ENCODE measurements at regions not wholly inside any gene's neighbourhood (a gene's known extent, or its start where the extent isn't known, plus 50 kb on each side); places are given as distances from the start of the nearest gene placed in this dataset.

DNA sequence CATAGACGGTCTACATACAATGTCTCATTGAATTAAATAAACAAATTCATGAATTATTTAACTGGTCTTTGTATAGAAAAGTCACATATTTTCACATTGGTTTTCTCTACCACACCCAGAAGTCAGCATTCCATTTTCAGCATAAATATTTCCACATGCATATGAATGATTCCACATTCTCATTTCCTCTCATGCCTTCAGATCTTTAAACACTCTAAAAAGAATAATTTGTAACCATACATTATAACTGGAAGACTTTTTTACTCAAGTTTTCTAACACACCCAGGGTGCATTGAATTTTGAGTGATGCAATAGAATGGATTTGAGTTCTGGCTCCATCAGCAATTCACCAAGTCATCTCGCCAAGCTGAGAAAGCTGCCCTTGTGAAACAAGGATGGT, 501.8 kb upstream of the TENM4 start:
- 64% methylated on average over 2 of the region's 2 CpGs for WGBS
- Histone ChIP-seq H3K27ac (ENCODE audit: low read depth in 1 of 2, low read length in 2 of 2) (no peak overlapping the region), H3K4me3 (ENCODE audit: low read depth in 1 of 3, low read length in 3 of 3) (no peak overlapping the region), H3K36me3 (ENCODE audit: control insufficient read depth in 4 of 4, insufficient read depth in 3 of 4, low read depth in 1 of 4, low read length in 3 of 4) (no peaks in the 10 kb centered on the region), H3K9me3 (ENCODE audit: control insufficient read depth in 4 of 4, low read length in 3 of 4) (no peaks in the 10 kb centered on the region), H3K9ac (ENCODE audit: low read depth in 1 of 2, low read length in 2 of 2) (no peak overlapping the region), H3K4me1 (ENCODE audit: control insufficient read depth in 4 of 4, insufficient read depth in 4 of 4, low read length in 3 of 4) (no peaks in the 10 kb centered on the region), H3K27me3 (ENCODE audit: control insufficient read depth in 4 of 4, insufficient read depth in 4 of 4, low read length in 3 of 4) (peaks cover 0 to 6% (median 0%) of the 10 kb centered on the region in 4 donors)
- TF ChIP-seq, protein P1, sequence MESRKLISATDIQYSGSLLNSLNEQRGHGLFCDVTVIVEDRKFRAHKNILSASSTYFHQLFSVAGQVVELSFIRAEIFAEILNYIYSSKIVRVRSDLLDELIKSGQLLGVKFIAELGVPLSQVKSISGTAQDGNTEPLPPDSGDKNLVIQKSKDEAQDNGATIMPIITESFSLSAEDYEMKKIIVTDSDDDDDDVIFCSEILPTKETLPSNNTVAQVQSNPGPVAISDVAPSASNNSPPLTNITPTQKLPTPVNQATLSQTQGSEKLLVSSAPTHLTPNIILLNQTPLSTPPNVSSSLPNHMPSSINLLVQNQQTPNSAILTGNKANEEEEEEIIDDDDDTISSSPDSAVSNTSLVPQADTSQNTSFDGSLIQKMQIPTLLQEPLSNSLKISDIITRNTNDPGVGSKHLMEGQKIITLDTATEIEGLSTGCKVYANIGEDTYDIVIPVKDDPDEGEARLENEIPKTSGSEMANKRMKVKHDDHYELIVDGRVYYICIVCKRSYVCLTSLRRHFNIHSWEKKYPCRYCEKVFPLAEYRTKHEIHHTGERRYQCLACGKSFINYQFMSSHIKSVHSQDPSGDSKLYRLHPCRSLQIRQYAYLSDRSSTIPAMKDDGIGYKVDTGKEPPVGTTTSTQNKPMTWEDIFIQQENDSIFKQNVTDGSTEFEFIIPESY (IDR thresholded peaks at IDR 0.05), result no peak
- TF ChIP-seq YY1 (IDR thresholded peaks at IDR 0.05) (no peak), NR2F2 (IDR thresholded peaks at IDR 0.05) (no peak), GABPA (IDR thresholded peaks at IDR 0.05 in 1 of 2, conservative IDR thresholded peaks at IDR 0.05 in 1 of 2) (no peak), FOXA1 (IDR thresholded peaks at IDR 0.05) (no peak), HNF4G (IDR thresholded peaks at IDR 0.05) (no peak), FOXA2 (IDR thresholded peaks at IDR 0.05) (no peak), RXRA (IDR thresholded peaks at IDR 0.05) (no peak), SP1 (IDR thresholded peaks at IDR 0.05) (no peak), RAD21 (IDR thresholded peaks at IDR 0.05) (no peak)
- TF ChIP-seq, protein P2, sequence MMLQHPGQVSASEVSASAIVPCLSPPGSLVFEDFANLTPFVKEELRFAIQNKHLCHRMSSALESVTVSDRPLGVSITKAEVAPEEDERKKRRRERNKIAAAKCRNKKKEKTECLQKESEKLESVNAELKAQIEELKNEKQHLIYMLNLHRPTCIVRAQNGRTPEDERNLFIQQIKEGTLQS (IDR thresholded peaks at IDR 0.05), result no peak
- no peak for DNase-seq (ENCODE audit: low spot score)

GRCh38 chr11:79942090-79942489, 501.3 kb upstream of the TENM4 start:
- no peaks in the 10 kb centered on the region for H3K4me1 ChIP-seq (ENCODE audit: control insufficient read depth in 4 of 4, insufficient read depth in 4 of 4, low read length in 3 of 4)
- no peaks in the 10 kb centered on the region for H3K9me3 ChIP-seq (ENCODE audit: control insufficient read depth in 4 of 4, low read length in 3 of 4)
- DNase-seq (ENCODE audit: low spot score), result no peak
- TF ChIP-seq FOXA2 (IDR thresholded peaks at IDR 0.05) (no peak), REST (IDR thresholded peaks at IDR 0.05) (no peak), RXRA (IDR thresholded peaks at IDR 0.05) (no peak), SP1 (IDR thresholded peaks at IDR 0.05) (no peak), HNF4A (conservative IDR thresholded peaks at IDR 0.05) (no peak), GABPA (IDR thresholded peaks at IDR 0.05 in 1 of 2, conservative IDR thresholded peaks at IDR 0.05 in 1 of 2) (no peak), NR2F2 (IDR thresholded peaks at IDR 0.05) (no peak), FOXA1 (IDR thresholded peaks at IDR 0.05) (no peak), TAF1 (conservative IDR thresholded peaks at IDR 0.05) (no peak), JUND (IDR thresholded peaks at IDR 0.05) (no peak), HNF4G (IDR thresholded peaks at IDR 0.05) (no peak), RAD21 (IDR thresholded peaks at IDR 0.05) (no peak)
- TF ChIP-seq, protein P3, sequence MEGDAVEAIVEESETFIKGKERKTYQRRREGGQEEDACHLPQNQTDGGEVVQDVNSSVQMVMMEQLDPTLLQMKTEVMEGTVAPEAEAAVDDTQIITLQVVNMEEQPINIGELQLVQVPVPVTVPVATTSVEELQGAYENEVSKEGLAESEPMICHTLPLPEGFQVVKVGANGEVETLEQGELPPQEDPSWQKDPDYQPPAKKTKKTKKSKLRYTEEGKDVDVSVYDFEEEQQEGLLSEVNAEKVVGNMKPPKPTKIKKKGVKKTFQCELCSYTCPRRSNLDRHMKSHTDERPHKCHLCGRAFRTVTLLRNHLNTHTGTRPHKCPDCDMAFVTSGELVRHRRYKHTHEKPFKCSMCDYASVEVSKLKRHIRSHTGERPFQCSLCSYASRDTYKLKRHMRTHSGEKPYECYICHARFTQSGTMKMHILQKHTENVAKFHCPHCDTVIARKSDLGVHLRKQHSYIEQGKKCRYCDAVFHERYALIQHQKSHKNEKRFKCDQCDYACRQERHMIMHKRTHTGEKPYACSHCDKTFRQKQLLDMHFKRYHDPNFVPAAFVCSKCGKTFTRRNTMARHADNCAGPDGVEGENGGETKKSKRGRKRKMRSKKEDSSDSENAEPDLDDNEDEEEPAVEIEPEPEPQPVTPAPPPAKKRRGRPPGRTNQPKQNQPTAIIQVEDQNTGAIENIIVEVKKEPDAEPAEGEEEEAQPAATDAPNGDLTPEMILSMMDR (IDR thresholded peaks at IDR 0.05; ENCODE audit: low read depth, low read length, missing input control), result no peak
- TF ChIP-seq, protein P1 (IDR thresholded peaks at IDR 0.05), result no peak
- TF ChIP-seq, protein P2 (IDR thresholded peaks at IDR 0.05), result no peak
- peaks cover 0 to 6% (median 0%) of the 10 kb centered on the region in 4 donors for H3K27me3 ChIP-seq (ENCODE audit: control insufficient read depth in 4 of 4, insufficient read depth in 4 of 4, low read length in 3 of 4)
- 56% methylated on average over 2 of the region's 2 CpGs for WGBS
- H3K4me3 ChIP-seq (ENCODE audit: low read depth in 1 of 3, low read length in 3 of 3), result no peak overlapping the region
- no peaks in the 10 kb centered on the region for H3K36me3 ChIP-seq (ENCODE audit: control insufficient read depth in 4 of 4, insufficient read depth in 3 of 4, low read depth in 1 of 4, low read length in 3 of 4)
- H3K9ac ChIP-seq (ENCODE audit: low read depth in 1 of 2, low read length in 2 of 2), result no peak overlapping the region
- no peak overlapping the region for H3K27ac ChIP-seq (ENCODE audit: low read depth in 1 of 2, low read length in 2 of 2)

Data from liver (tissue), 8 donors.